GM21367 (cell line): ENCODE measurements at regions not wholly inside any gene's neighbourhood (a gene's known extent, or its start where the extent isn't known, plus 50 kb on each side); places are given as distances from the start of the nearest gene placed in this dataset.

Source experiments
- ATAC-seq: cut with Tn5 transposase; IDR thresholded peaks from one replicate; pipeline ENCODE4 v1.9.1; 2021; ENCODE audit not compliant: unreplicated experiment

GRCh38 chr10:90396721-90397120, 461.1 kb downstream of the HTR7 start:
- ATAC-seq, result no peak

- ATAC-seq, result no peak
Observed at GRCh38 chr10:90398566-90398965, 459.3 kb downstream of the HTR7 start.

- ATAC-seq, result no peak
Observed at GRCh38 chr10:90399782-90400181, 458.1 kb downstream of the HTR7 start.

GRCh38 chr10:90403211-90404000, 454.4 kb downstream of the HTR7 start:
- ATAC-seq, result no peak

DNA sequence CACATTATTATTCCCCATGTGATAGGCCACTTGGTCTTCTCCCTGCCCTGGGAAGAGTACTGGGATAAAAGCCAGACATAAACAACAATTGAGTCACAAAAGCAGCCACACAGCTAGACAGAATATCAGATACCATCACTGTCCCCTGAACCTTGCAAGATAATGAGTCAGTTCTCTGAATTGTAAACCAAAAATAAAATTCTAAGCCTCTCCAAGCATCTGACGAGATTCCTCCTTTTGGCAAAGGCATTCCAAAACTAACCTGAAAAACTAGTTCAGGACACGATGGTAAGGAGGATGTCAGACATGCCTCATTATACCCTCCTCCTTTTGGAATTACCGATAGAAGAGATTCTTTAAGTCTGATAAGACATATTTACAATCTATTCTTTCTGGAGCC, 450.7 kb downstream of the HTR7 start:
- ATAC-seq, result no peak

- no peak for ATAC-seq
Observed at GRCh38 chr10:90407851-90408250, 450.0 kb downstream of the HTR7 start.

- no peak for ATAC-seq
Observed at GRCh38 chr10:90412582-90412981, 445.3 kb downstream of the HTR7 start.

- no peak for ATAC-seq
Observed at GRCh38 chr10:90413196-90413595, 444.6 kb downstream of the HTR7 start.

DNA sequence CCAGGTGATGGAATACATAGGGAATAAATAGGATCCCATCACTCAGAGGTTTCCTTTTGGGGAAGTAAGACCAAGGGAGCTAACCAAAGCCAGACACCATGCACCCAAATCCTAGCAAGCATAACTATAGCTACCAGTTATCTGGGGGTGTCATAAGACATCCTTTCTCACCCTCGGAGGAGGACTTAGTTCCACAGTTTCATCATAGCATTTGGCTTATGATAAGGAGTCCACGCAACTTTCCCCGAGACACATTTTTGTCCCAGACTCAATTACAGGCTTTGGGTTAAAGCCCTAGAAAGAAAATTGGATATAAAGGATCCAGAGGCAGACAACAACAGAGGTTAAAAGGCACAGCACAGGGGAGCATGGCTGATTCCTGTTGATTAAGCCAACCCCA, 442.9 kb downstream of the HTR7 start:
- ATAC-seq, result no peak

GRCh38 chr10:90417029-90417428, 440.8 kb downstream of the HTR7 start:
- no peak for ATAC-seq

- ATAC-seq, result no peak
Observed at GRCh38 chr10:90417476-90418210, 440.2 kb downstream of the HTR7 start.

DNA sequence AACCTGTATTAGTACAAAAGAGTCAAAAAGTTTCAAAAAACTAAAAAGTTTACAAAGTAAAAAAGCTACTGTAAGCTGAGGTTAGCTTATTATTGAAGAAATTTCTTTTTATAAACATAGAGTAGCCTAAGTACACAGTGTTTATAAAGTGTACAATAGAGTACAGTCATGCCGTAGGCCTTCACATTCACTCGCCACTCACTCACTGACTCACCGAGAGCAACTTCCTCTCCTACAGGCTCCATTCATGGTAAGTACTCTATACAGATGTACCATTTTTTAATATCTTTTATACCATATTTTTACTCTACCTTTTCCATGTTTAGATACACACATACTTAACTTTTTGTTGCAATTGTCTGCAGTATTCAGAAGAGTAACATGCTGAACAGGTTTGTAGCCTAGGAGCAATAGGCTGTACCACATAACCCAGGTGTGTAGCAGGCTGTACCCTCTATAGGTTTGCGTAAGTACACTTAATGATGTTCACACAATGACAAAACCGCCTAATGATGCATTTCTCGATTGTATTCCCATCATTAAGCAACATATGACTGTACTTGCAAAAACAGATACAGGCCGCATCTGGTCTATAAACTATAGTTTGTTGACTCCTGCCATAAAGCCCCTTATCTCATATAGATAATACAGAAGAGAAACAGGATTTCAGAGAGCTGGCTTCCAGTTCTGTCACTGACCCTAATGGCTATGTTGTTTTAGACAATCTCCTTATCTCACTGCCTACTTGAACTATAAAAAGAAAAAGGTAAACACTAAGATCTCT, 438.8 kb downstream of the HTR7 start:
- no peak for ATAC-seq

DNA sequence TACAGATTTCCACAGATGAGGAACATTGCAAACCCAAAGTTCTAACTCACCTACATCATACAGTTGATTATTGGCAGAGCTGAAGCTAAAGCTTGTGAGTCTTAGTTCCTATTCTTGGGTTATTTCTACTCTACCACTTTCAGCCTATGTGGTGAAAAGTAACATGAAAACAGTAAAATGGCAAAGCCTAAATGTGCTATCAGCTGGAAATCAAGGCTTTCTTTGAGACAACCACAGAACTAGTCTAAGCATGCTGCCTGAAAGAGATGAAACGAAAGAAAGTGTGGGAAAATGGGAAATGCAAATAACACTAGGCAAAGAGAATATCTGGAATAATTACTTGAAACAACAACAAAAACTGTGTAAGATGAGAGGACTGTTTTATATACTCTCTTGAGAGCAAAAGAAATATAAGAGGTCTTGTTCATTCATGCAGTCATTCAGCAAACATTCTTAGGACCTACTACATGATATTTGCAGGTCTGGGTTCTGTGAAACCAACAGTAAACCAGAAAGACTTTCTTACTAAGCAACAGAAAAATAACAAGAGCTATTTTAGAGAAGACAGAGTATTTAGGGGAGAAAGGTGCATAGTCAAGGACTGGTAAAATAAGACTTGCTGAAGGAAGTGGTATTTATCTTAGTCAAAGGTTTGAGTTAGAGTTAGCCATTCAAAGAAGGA, 437.1 kb downstream of the HTR7 start:
- ATAC-seq, result peak; percentile 76

GRCh38 chr10:90421874-90422273, 436.0 kb downstream of the HTR7 start:
- no peak for ATAC-seq

DNA sequence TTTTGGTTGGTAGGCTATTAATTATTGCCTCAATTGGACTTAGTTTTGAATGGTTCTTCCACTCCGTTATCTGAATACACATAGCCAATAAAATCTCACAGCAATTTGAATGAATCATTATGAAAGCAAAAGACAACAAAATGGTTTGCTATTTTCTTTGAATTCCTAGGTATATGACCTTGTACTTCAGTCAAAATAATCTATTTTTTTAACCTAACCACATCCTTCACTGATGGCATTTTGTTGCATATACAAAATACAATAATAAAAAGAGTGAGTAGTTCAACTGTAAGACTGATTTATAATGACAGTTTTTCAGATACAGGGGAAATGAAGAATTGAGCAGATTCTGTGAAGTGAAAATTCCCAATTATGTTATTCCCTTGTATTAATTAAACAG, 433.1 kb downstream of the HTR7 start:
- ATAC-seq, result no peak

DNA sequence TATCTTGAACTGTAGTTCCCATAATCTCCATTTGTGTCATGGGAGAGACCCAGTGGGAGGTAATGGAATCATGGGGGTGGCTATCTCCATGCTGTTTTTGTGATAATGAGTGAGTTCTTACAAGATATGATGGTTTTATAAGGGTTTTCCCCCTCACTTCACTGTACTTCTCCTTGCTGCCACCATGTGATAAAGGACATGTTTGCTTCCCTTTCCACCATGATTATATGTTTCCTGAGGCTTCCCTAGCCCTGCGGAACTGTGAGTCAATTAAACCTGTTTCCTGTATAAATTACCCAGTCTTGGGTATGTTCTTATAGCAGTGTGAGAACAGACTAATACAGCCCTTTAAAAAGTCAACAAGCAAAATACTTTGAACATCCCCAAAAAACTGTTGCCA, 427.7 kb downstream of the HTR7 start:
- ATAC-seq, result no peak

DNA sequence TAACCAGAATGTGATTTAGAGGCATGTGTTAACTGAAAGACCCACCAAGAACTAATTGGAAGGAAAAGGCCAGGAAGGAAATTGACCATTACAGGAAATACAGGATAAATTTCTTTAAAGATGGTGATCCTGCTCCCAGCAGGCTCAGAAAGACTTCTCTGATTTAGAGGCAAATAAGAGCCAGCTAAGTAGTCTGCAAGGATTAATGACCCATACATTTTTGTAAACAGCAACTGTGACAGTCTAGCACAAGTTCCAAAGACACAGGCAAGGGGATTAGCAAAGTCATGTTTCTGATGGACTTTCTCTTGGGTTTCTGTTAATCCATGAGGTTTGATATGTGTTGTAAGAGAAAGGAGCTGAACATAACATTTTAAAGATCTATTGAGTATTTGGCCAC, 425.0 kb downstream of the HTR7 start:
- ATAC-seq, result no peak

DNA sequence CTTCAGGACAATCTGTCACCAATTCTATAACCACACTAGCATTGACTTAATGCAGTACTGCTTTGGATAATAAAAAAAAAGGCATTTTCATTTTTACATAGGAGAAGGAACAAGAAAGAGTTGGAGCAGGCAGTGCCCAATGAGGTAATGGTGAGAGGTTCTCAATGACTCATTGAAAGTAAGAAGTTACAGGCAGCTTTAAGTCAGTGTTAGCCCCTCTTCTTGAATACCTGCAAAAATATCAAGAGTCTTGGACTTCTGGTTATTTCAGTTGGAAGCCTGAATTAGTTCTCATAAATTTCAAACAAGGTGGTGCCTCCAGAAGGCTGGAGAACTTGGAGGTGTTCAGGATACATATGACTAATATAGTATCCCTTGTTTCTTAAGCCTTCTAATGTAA, 422.5 kb downstream of the HTR7 start:
- no peak for ATAC-seq

DNA sequence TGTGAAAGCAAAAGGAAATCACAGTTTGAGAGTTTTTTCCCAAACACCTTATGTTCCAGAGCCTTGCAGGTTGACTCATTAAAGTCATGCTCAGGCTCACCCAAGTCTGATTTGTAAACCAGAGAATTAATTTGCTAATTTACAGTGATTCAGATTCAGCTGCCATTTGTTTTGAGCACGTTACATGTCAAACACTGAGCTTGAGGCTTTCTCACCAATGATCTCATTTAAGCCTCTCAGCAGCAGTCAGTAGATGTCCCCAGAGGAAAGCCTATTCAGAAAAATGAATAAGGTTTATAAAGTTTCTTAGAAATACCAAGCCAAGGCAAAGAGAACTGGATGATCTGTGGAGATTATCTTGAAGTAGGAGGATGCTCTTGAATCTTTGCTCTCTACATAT, 420.4 kb downstream of the HTR7 start:
- no peak for ATAC-seq

DNA sequence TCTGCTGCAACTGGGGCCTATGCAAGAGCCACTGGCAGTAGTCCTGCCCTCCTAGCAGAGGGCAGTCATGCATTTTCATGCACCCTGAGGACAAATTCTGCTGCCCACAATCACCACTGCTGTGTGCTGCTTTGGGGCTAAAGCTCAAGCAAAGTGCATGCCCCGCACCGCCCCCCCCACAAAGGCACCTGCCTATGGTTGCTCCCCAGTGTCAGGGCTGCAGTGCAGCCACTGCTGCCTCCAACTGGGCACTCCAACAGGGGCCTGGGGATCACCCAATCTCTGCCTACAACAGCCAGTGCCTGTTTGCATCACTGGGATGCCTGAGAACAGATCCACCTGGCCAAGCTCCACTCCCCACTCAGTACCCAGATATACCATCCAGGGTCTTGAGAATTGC, 417.0 kb downstream of the HTR7 start:
- no peak for ATAC-seq

- ATAC-seq, result no peak
Observed at GRCh38 chr10:90443342-90443741, 414.5 kb downstream of the HTR7 start.
